Suprapubic skin (tissue), 4 donors: ENCODE measurements at regions not wholly inside any gene's neighbourhood (a gene's known extent, or its start where the extent isn't known, plus 50 kb on each side); places are given as distances from the start of the nearest gene placed in this dataset.

Source experiments
- DNase-seq, 2 donors: peaks; one replicate each; pipeline ENCODE4 v3.0.0-alpha.2; 2019; ENCODE audit warnings: low spot score in 2 of 2
- H3K27ac ChIP-seq: fragments of 200-600 bp; sonication (generic); one replicate; pipeline ENCODE4 v1.5.1; 2019
- H3K27me3 ChIP-seq: fragments of 200-600 bp; sonication (generic); one replicate; pipeline ENCODE4 v1.5.1; 2019
- H3K36me3 ChIP-seq: fragments of 200-600 bp; sonication (generic); one replicate; pipeline ENCODE4 v1.5.1; 2019
- H3K4me1 ChIP-seq: fragments of 200-600 bp; sonication (generic); one replicate; pipeline ENCODE4 v1.5.1; 2019
- H3K4me3 ChIP-seq: fragments of 200-600 bp; sonication (generic); one replicate; pipeline ENCODE4 v1.5.1; 2019; ENCODE audit warnings: mild to moderate bottlenecking
- H3K9me3 ChIP-seq: fragments of 200-600 bp; sonication (generic); one replicate; pipeline ENCODE4 v1.5.1; 2019
- EP300 ChIP-seq: sonication (generic); formaldehyde crosslinking; IDR thresholded peaks from one replicate; pipeline ENCODE4 v1.6.1; 2017; ENCODE audit warnings: antibody characterized with exemption
- POLR2A ChIP-seq, 2 donors: fragments of 450-650 bp; IDR thresholded peaks; one replicate each; pipeline ENCODE4 v1.6.1; 2017; ENCODE audit warnings: antibody characterized with exemption in 2 of 2, mild to moderate bottlenecking in 2 of 2, moderate library complexity in 2 of 2
- POLR2AphosphoS5 ChIP-seq, 3 donors: sonication (generic); formaldehyde crosslinking; IDR thresholded peaks; one replicate each; pipeline ENCODE4 v1.6.1; 2017; ENCODE audit warnings: antibody characterized with exemption in 3 of 3
- WGBS: methylation state at CpG from one replicate; pipeline ENCODE4 v1.1.5; 2018; 5-methylcytosine and 5-hydroxymethylcytosine counted together
- TF ChIP-seq, protein P1 (sequence below), 2 donors: fragments of 200-600 bp in 1 of 2; fragments of 450-650 bp in 1 of 2; sonication (generic) in 1 of 2; IDR thresholded peaks; one replicate each; pipeline ENCODE4 v1.5.1; 2016 to 2019; ENCODE audit warnings: antibody characterized with exemption in 2 of 2, mild to moderate bottlenecking in 1 of 2, moderate library complexity in 1 of 2

DNA sequence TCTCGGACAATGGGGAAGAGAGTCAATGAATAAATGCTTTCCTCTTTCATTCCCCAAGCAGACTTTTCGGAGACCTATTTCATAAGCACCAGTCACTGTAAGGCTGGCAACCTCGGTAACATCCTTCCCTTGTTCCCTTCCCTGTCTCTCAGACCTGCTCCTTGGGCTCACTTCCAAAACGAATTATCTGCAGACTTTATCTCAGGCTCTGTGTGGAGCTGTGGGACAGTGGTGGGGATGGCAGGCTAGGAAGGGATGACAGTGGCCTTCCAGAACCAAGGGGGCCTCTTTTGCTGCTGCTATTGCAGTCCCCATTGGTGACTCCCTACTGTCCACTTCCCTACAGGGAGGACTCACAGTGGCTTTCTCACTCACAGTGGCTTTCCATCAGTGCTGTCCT, 185.6 kb upstream of the MEX3C start:
- WGBS, result 73% methylated on average over 4 of the region's 4 CpGs
- H3K27ac ChIP-seq, result no peak overlapping the region
- no peaks in the 10 kb centered on the region for H3K4me1 ChIP-seq
- no peaks in the 10 kb centered on the region for H3K9me3 ChIP-seq
- H3K36me3 ChIP-seq, result no peaks in the 10 kb centered on the region
- H3K27me3 ChIP-seq, result no peaks in the 10 kb centered on the region
- no peak overlapping the region for H3K4me3 ChIP-seq
- TF ChIP-seq POLR2AphosphoS5 (IDR thresholded peaks at IDR 0.05) (no peak), POLR2A (IDR thresholded peaks at IDR 0.05) (no peak), EP300 (no peak)
- TF ChIP-seq, protein P1, sequence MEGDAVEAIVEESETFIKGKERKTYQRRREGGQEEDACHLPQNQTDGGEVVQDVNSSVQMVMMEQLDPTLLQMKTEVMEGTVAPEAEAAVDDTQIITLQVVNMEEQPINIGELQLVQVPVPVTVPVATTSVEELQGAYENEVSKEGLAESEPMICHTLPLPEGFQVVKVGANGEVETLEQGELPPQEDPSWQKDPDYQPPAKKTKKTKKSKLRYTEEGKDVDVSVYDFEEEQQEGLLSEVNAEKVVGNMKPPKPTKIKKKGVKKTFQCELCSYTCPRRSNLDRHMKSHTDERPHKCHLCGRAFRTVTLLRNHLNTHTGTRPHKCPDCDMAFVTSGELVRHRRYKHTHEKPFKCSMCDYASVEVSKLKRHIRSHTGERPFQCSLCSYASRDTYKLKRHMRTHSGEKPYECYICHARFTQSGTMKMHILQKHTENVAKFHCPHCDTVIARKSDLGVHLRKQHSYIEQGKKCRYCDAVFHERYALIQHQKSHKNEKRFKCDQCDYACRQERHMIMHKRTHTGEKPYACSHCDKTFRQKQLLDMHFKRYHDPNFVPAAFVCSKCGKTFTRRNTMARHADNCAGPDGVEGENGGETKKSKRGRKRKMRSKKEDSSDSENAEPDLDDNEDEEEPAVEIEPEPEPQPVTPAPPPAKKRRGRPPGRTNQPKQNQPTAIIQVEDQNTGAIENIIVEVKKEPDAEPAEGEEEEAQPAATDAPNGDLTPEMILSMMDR (IDR thresholded peaks at IDR 0.05), result no peak
- no peak for DNase-seq

DNA sequence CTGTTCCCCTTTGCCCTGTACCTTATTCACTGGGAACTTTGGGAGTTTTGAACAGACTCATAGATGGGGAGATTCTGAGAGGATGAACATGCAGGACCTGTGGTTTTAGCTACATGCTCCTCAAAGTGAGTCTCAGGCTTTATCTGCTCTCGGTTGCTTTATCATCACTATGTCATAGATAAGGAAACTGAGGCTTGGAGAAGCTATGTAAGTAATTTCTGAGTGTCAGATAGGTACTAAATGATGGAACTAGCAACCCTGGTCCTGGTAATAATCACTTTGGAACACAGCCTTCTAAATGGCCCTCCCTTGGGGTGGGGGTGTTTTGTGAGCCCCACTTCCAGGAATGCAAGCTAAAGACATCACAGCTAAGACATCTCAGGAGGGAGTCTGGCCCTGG, 186.2 kb upstream of the MEX3C start:
- WGBS, result 100% methylated on average over 1 of the region's 1 CpG
- H3K36me3 ChIP-seq, result no peaks in the 10 kb centered on the region
- no peak overlapping the region for H3K27ac ChIP-seq
- no peak for DNase-seq
- no peak for TF ChIP-seq POLR2AphosphoS5 (IDR thresholded peaks at IDR 0.05)
- no peak for TF ChIP-seq POLR2A (IDR thresholded peaks at IDR 0.05)
- TF ChIP-seq, protein P1 (IDR thresholded peaks at IDR 0.05), result no peak
- TF ChIP-seq EP300, result no peak
- no peaks in the 10 kb centered on the region for H3K4me1 ChIP-seq
- H3K9me3 ChIP-seq, result no peaks in the 10 kb centered on the region
- H3K27me3 ChIP-seq, result no peaks in the 10 kb centered on the region
- no peak overlapping the region for H3K4me3 ChIP-seq

DNA sequence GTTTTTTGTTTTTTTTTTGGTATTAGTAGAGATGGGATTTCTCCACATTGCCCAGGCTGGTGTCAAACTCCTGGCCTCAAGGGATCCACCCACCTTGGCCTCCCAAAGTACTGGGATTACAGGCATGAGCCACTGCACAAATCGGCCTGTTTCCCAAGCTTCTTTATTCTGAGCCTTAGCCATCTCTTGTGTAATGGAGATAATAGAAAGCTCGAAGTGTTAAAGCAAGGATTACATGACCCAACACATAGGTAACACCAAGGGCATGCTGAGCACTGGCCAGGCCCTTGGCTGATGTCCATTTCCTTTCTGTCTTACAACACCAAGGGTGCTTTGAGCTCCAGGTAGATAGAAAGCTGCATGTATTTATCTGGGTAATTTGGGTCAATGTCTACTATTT, 187.8 kb upstream of the MEX3C start:
- no peak overlapping the region for H3K4me3 ChIP-seq
- WGBS, result 65% methylated on average over 2 of the region's 2 CpGs
- H3K36me3 ChIP-seq, result no peaks in the 10 kb centered on the region
- TF ChIP-seq EP300 (no peak), POLR2A (IDR thresholded peaks at IDR 0.05) (no peak), POLR2AphosphoS5 (IDR thresholded peaks at IDR 0.05) (no peak)
- TF ChIP-seq, protein P1 (IDR thresholded peaks at IDR 0.05), result no peak
- H3K27me3 ChIP-seq, result no peaks in the 10 kb centered on the region
- no peak overlapping the region for H3K27ac ChIP-seq
- H3K9me3 ChIP-seq, result no peaks in the 10 kb centered on the region
- no peaks in the 10 kb centered on the region for H3K4me1 ChIP-seq
- DNase-seq, result no peak

DNA sequence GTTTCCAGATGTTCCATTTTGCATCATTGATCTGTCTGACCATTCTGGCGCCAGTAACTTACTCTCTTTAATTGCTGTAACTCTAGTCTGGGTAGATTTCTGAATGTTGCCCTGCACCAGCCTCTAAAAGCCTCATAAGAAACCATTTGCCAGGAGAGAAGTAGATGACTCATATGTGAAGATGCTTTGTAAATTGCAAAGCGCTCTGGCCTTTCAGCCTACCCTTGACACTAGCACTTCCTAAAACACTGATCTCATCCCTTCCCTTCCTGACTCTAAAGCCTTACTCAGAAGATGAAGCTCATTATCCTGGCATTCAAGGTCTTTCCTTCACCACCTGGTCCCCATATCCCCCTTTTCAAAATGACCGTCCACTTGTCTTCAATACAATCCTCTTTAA, 193.2 kb upstream of the MEX3C start:
- H3K27me3 ChIP-seq, result no peaks in the 10 kb centered on the region
- WGBS, result 84% methylated on average over 3 of the region's 3 CpGs
- no peak for DNase-seq

DNA sequence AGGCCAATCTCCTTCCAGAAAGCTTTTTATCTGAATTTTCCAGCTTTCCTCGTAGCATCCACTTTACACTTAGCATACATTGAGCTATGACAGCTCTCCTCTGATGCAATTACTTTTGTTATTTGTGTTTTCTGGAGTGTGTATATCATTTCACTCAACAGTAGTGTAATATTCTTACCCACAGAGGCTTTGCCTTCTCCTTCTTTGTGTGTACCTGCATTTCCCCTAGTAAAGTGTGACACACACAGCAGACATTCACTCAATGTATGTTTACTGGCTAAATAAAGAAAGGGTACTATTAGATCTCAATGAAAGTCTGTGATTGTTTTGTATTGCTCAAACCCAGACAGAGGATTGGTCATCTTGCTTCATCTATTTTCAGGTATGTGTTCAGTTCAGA, 193.7 kb upstream of the MEX3C start:
- H3K27ac ChIP-seq, result no peak overlapping the region
- H3K9me3 ChIP-seq, result no peaks in the 10 kb centered on the region
- DNase-seq, result no peak
- TF ChIP-seq POLR2AphosphoS5 (IDR thresholded peaks at IDR 0.05) (no peak), POLR2A (IDR thresholded peaks at IDR 0.05) (no peak), EP300 (no peak)
- TF ChIP-seq, protein P1 (IDR thresholded peaks at IDR 0.05), result no peak
- no peaks in the 10 kb centered on the region for H3K36me3 ChIP-seq
- no peaks in the 10 kb centered on the region for H3K4me1 ChIP-seq
- no peak overlapping the region for H3K4me3 ChIP-seq
- H3K27me3 ChIP-seq, result no peaks in the 10 kb centered on the region
- WGBS, result 78% methylated on average over 1 of the region's 1 CpG

More for the DNA sequence above, 193.2 kb upstream of the MEX3C start:
- Histone ChIP-seq H3K36me3 (no peaks in the 10 kb centered on the region), H3K4me3 (no peak overlapping the region), H3K4me1 (no peaks in the 10 kb centered on the region), H3K9me3 (no peaks in the 10 kb centered on the region), H3K27ac (no peak overlapping the region)
- TF ChIP-seq EP300, result no peak
- TF ChIP-seq POLR2AphosphoS5 (IDR thresholded peaks at IDR 0.05), result no peak
- TF ChIP-seq POLR2A (IDR thresholded peaks at IDR 0.05), result no peak
- TF ChIP-seq, protein P1 (IDR thresholded peaks at IDR 0.05), result no peak
